Keratinocyte (primary cell): ENCODE measurements at regions not wholly inside any gene's neighbourhood (a gene's known extent, or its start where the extent isn't known, plus 50 kb on each side); places are given as distances from the start of the nearest gene placed in this dataset.

Experiments
- DNase-seq: peaks from one replicate; pipeline ENCODE4 v3.0.0-alpha.2; 2011; ENCODE audit warnings: low read depth, missing footprints, low spot score
- FAIRE-seq: peaks from 2 replicates; lab custom pipeline; 2011; peaks lifted over from hg19 to GRCh38; lab: Jason Lieb, UNC
- H2AFZ ChIP-seq: 2 replicates; pipeline ENCODE4 v1.6.0; 2012; ENCODE audit warnings: low read length, control low read depth, inconsistent platforms; ENCODE audit not compliant: control insufficient read depth
- H3K27ac ChIP-seq: 2 replicates; pipeline ENCODE4 v1.5.1; 2011; ENCODE audit warnings: low read length; ENCODE audit not compliant: control insufficient read depth, insufficient read depth
- H3K27me3 ChIP-seq: 3 replicates; pipeline ENCODE4 v1.6.0; 2011; ENCODE audit warnings: low read length; ENCODE audit not compliant: control insufficient read depth, insufficient read depth; ENCODE audit errors: extremely low read depth
- H3K36me3 ChIP-seq, 2 experiments: 2 replicates in 1 of 2; 3 replicates in 1 of 2; pipeline ENCODE4 v1.5.1; 2011; ENCODE audit warnings: low read length in 2 of 2, mild to moderate bottlenecking in 1 of 2; ENCODE audit not compliant: control insufficient read depth in 2 of 2, insufficient read depth in 2 of 2; ENCODE audit errors: extremely low read depth in 1 of 2
- H3K4me1 ChIP-seq: 3 replicates; pipeline ENCODE4 v1.5.1; 2011; ENCODE audit warnings: low read length; ENCODE audit not compliant: control insufficient read depth, insufficient read depth; ENCODE audit errors: extremely low read depth
- H3K4me2 ChIP-seq: 3 replicates; pipeline ENCODE4 v1.6.0; 2011; ENCODE audit warnings: low read depth, low read length; ENCODE audit not compliant: control insufficient read depth, insufficient read depth; ENCODE audit errors: extremely low read depth
- H3K4me3 ChIP-seq, 3 experiments: fragments of 200-600 bp in 1 of 3; sonication (generic) in 1 of 3; 2 replicates in 2 of 3; 3 replicates in 1 of 3; pipeline ENCODE4 v1.5.1; 2011 to 2016; ENCODE audit warnings: low read length in 3 of 3, mild to moderate bottlenecking in 3 of 3, control low read depth in 2 of 3, inconsistent platforms in 1 of 3, low read depth in 1 of 3, mixed read lengths in 1 of 3, mixed run types in 1 of 3, moderate library complexity in 1 of 3; ENCODE audit not compliant: control insufficient read depth in 2 of 3, insufficient read depth in 2 of 3; ENCODE audit errors: extremely low read depth in 1 of 3
- H3K79me2 ChIP-seq: 2 replicates; pipeline ENCODE4 v1.6.0; 2012; ENCODE audit warnings: low read length; ENCODE audit not compliant: control insufficient read depth, insufficient read depth
- H3K9ac ChIP-seq: 3 replicates; pipeline ENCODE4 v1.6.0; 2011; ENCODE audit warnings: low read length; ENCODE audit not compliant: control insufficient read depth, insufficient read depth; ENCODE audit errors: extremely low read depth
- H3K9me1 ChIP-seq: 3 replicates; pipeline ENCODE4 v1.6.0; 2011; ENCODE audit warnings: low read length; ENCODE audit not compliant: control insufficient read depth, insufficient read depth; ENCODE audit errors: extremely low read depth
- H3K9me3 ChIP-seq: 2 replicates; pipeline ENCODE4 v1.5.1; 2012; ENCODE audit warnings: low read depth, low read length; ENCODE audit not compliant: control insufficient read depth
- H4K20me1 ChIP-seq: 3 replicates; pipeline ENCODE4 v1.6.0; 2011; ENCODE audit warnings: low read length; ENCODE audit not compliant: control insufficient read depth, insufficient read depth; ENCODE audit errors: extremely low read depth
- CTCF ChIP-seq, 3 experiments: IDR thresholded peaks in 1 of 3; conservative IDR thresholded peaks in 1 of 3; optimal IDR thresholded peaks in 1 of 3; 2 replicates in 2 of 3; 3 replicates in 1 of 3; pipeline versions ENCODE3 to v1.5.1; 2011; ENCODE audit warnings: low read length in 3 of 3, mild to moderate bottlenecking in 3 of 3, moderate library complexity in 2 of 3, control low read depth in 1 of 3, inconsistent platforms in 1 of 3; ENCODE audit not compliant: insufficient read depth in 2 of 3; ENCODE audit errors: extremely low read depth in 1 of 3
- EZH2 ChIP-seq: IDR thresholded peaks from one replicate; pipeline ENCODE4 v1.6.1; 2012; ENCODE audit warnings: inconsistent platforms, mild to moderate bottlenecking, low read length, moderate library complexity
- dilution Hi-C: fragments of 300-500 bp; cut with MboI; formaldehyde crosslinking; loops from one replicate; pipeline ENCODE4 v1.7.0; 2020; ENCODE audit warnings: low sequenced_read_pairs; ENCODE audit not compliant: extremely low pct_ligation_motif_present

GRCh38 chr12:127912035-127912665, 354.8 kb upstream of the TMEM132C start:
- dilution Hi-C loops = no loop called here
- no peak for TF ChIP-seq EZH2
- no peak for TF ChIP-seq CTCF (optimal IDR thresholded peaks at IDR 0.05 in 1 of 3, IDR thresholded peaks at IDR 0.05 in 1 of 3, conservative IDR thresholded peaks at IDR 0.05 in 1 of 3; ENCODE audit: extremely low read depth in 1 of 3, insufficient read depth in 2 of 3, low read length in 3 of 3)
- Histone ChIP-seq H3K9me3 (no peaks in the 10 kb centered on the region), H3K9me1 (no peaks in the 10 kb centered on the region), H3K27ac (no peak overlapping the region), H3K4me1 (no peaks in the 10 kb centered on the region), H4K20me1 (no peaks in the 10 kb centered on the region), H3K4me2 (no peak overlapping the region), H3K27me3 (no peaks in the 10 kb centered on the region), H3K9ac (no peak overlapping the region), H2AFZ (no peak overlapping the region), H3K79me2 (no peaks in the 10 kb centered on the region), H3K36me3 (no peaks in the 10 kb centered on the region), H3K4me3 (no peak overlapping the region)
- DNase-seq = no peak
- no peak for FAIRE-seq

GRCh38 chr12:127923501-127923900, 343.5 kb upstream of the TMEM132C start:
- Histone ChIP-seq H3K4me3 (no peak overlapping the region), H3K9me1 (no peaks in the 10 kb centered on the region), H3K79me2 (no peaks in the 10 kb centered on the region), H4K20me1 (no peaks in the 10 kb centered on the region), H3K9ac (no peak overlapping the region), H3K9me3 (no peaks in the 10 kb centered on the region), H2AFZ (no peak overlapping the region), H3K4me1 (no peaks in the 10 kb centered on the region), H3K27me3 (no peaks in the 10 kb centered on the region), H3K36me3 (no peaks in the 10 kb centered on the region), H3K4me2 (no peak overlapping the region), H3K27ac (no peak overlapping the region)
- dilution Hi-C loops = no loop called here
- DNase-seq (no peak), FAIRE-seq (no peak)
- no peak for TF ChIP-seq EZH2
- no peak for TF ChIP-seq CTCF (optimal IDR thresholded peaks at IDR 0.05 in 1 of 3, IDR thresholded peaks at IDR 0.05 in 1 of 3, conservative IDR thresholded peaks at IDR 0.05 in 1 of 3; ENCODE audit: extremely low read depth in 1 of 3, insufficient read depth in 2 of 3, low read length in 3 of 3)
